ENCODE measurements at regions not wholly inside any gene's neighbourhood (a gene's known extent, or its start where the extent isn't known, plus 50 kb on each side); places are given as distances from the start of the nearest gene placed in this dataset.

GRCh38 chr3:104281713-104282112, 1085.0 kb upstream of the ALCAM start:
- TF ChIP-seq EZH2 (IDR thresholded peaks at IDR 0.05; ENCODE audit: borderline replicate concordance), result no peak
- no peak for TF ChIP-seq CTCF (IDR thresholded peaks at IDR 0.05; ENCODE audit: poor library complexity)
- no peak for TF ChIP-seq EZH2phosphoT487 (IDR thresholded peaks at IDR 0.05; ENCODE audit: low read depth, severe bottlenecking, unreplicated experiment)
